ENCODE measurements at regions not wholly inside any gene's neighbourhood (a gene's known extent, or its start where the extent isn't known, plus 50 kb on each side); places are given as distances from the start of the nearest gene placed in this dataset.
"Not testable (repeated sequence)": the region's sequence is repeated elsewhere in the genome, so short reads cannot be mapped to it uniquely, and the experiment has no call there.

DNA sequence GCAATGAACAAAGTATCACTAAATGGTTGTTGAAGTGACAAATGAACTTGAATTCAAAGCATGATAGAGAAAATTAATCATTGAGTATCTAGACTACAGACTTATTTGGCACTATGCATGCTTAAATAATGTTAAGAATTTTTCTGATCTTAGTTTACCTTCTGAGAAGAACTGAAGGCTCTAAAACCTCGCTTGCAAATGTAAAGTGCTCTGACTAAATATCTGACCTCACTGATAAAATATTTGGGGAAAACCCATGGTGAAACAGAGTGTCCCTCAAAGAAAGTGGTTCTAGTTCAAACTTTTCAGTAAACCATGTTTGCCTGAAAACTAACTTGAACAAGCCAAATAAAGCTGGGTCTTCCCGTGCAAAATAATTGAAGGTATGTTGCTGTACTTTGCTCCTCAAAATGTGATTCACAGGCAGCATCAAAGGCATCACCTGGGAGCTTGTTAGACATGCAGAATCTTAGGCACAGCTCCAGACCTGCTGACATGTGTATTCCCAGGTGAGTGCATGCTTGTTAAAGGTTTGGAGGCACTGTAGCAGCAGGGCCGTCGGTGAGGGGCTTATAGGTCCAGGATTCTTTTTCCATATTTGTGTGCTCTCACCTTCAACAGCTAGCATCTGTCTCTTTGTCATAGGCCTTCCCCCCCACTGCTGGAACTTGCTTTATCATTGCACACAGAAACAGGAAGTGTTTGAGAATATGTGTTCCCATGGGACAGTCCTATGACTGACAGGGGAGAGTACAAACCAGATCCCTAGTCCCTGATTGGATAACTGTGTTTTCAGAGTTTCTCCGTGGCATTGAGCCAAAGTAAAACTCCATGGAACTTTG lies 524.2 kb upstream of the LMCD1 start:
- intact Hi-C loops (cut with DNase I): no loop called here
- no peak for DNase-seq (ENCODE audit: low spot score)

DNA sequence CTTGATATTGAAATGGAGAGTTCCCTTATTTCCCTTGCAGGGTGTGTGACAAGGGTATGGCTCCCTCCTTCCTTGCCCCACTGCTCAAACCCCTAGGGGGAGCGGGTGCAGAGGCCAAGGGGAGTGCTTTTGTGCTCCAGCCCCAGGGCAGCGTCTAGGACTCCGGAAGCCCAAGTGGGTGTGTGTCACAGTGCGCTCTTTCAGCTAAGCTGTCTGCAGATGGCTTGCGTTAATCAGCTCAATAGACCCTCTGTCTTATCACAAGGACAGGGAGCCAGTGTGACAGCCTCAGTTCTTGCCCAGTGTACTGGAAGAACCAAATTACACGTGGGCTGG lies 523.6 kb upstream of the LMCD1 start:
- DNase-seq (ENCODE audit: low spot score): no peak
- intact Hi-C loops (cut with DNase I): no loop called here

DNA sequence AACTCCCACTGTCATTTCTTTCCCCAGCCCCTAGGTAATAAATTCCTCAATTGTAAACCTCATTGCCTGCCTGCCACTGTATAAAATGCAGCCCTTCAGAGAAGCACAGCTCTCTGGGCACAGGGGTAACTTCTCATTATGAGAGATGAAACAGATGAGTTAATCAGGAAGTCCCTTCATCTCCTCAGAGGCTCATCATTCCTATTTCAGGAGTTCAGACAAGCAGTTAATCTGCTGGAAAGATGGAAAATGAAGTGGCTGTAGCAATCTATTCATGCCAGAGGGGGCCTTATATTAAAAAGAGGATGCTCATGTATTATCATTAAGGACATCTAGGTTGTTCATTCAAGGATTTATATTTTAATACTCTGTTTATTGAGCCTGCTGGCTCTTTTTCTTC lies 519.5 kb upstream of the LMCD1 start:
- intact Hi-C loops (cut with DNase I): no loop called here

DNA sequence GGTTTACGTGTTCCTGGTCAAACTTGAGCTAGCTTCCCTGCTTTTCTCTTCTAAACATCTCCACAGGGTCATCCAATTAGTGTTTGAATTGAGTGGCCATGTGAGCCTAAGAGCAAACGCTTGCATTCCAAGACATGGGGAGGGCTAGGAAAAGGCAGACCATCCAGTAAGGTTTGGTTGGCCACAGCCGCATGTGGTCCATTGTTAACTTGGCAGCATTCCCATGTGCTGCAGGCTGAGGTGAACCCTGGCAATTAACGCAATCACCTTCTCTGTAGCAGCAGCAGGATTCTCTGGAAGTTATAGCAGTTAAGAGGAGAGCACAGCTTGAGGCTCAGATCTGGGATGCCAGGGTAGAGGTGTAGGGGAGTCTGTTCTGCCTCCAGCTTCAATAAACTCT lies 502.2 kb upstream of the LMCD1 start:
- no peak for DNase-seq (ENCODE audit: low spot score)
- intact Hi-C loops (cut with DNase I): no loop called here

More for the DNA sequence above, 519.5 kb upstream of the LMCD1 start:
- DNase-seq (ENCODE audit: low spot score): no peak

DNA sequence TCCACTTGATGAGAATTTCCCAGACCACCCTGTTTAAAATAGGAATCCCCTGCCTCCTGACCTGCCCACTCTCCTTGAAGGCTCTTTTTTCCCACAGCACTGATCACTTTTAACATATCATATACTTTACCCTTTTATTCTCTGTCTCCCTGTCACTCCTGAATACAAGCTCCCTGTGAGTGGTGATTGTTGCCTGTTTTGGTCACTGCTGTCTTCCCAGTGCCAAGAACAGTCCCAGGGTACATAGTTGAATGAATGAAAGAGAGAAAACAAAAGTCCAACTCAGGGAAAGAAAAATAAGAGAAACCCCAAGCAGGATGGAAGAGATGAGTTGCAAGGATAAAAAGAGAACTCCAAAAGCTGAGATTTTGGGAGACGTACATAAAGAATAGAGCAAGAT lies 500.3 kb upstream of the LMCD1 start:
- intact Hi-C loops (cut with DNase I): no loop called here
- no peak for DNase-seq (ENCODE audit: low spot score)

DNA sequence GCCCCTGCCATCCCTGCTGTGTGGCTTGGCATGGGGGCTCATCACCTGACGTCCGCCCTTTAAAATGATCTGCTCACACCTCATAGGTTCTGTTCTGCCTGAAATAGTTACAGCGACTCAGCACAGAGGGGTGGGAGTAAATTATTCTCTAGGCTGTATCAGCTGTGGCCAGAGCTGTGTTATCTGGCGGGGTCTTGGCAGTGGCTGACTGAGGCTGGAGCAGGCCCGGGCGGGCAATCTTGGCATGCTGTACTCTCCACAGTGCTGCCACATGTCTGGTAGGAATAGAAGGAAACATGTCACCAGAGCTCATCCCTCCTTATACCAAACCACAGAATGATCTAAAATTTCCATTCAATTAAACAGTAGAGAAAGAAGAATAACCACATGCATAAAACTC lies 499.9 kb upstream of the LMCD1 start:
- no peak for DNase-seq (ENCODE audit: low spot score)
- intact Hi-C loops (cut with DNase I): no loop called here

DNA sequence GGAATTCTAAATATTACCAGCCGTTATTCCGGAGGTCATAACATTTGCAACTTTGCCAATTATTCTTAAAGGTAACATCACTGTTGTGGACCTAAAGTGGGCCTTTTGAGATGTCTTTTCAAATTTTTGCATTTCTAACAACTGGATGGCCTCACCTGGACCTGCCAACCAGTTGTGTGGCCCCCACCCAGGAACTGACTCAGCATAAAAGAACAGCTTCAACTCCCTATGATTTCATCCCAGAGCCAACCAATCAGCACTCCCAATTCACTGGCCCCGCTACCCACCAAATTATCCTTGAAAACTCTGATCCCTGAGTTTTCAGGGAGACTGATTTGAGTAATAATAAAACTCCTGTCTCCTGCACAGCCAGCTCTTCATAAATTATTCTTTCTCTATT lies 489.7 kb upstream of the LMCD1 start:
- intact Hi-C loops (cut with DNase I): no loop called here
- no peak for DNase-seq (ENCODE audit: low spot score)

DNA sequence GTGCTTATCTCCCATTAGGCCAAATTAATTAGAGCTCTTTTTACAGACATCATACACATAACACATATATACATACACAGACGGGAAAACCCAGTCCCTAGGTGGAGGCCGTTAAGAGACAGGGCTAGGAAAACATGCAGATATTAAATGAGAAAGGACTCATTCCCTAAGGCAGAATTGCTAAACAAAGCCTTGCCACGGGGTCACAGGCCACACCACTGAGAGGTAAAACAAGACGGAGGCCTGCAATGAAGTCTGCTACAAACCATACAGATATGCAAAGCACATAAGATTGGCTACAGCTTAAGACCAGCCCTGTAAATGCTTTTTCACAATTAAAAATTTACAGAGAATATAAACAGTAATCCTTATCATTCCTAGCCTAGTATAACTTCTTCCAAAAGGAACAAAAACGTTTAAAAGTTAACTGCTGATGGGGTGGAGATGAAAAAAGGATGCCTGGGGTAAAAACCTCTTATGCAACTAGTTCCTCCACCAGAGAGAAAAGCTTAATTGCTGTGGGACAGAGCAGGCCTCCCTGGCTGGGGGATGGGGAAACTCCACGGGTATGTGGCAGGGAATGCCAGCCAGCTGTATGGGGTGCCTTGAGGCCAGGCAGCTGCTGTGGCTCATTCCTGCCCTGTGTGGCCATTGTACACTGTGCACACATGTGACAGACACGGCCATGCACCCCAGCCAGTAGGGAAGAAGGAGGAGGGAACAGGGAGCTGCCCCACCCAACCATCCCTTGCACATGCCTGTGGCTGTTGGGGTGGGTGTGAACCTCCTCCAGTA lies 481.4 kb upstream of the LMCD1 start:
- intact Hi-C loops (cut with DNase I): no loop called here
- DNase-seq (ENCODE audit: low spot score): no peak

DNA sequence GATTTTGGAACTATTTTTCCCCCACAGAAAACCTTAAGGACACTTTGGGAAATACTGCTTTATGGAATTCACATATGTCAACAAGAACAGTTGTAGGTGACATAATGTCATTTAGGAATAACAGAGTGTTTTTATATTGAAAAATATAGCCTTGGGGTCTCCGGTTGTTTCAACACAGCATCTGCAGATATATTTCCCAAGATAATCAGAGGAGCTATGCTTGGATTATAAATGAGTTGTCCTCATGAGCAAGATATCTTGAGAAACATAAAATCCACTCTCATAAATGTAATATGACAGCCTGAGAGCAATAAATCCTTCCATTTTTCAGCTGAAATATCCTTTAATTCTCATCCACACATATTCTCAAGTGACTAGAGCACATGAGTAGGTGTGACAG lies 473.7 kb upstream of the LMCD1 start:
- DNase-seq (ENCODE audit: low spot score): no peak
- intact Hi-C loops (cut with DNase I): no loop called here

DNA sequence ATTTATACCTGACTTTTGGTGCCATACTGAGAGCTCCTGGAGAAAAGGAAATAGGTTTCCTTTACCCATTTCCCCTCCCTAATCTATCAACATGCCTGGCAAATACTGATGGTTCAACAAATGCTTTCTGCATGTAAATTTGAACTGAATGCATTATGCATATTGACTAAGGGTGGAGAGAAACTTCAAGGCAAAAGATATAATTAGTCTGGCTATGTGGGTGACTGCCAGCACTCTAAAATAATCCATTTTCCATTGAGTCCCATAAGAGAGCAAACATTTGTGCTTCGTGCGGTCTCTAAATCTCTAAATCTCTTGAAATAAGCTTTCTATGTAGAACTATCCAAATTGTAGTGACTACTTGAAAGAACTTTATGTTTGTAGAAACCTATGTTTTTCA lies 451.3 kb upstream of the LMCD1 start:
- intact Hi-C loops (cut with DNase I): loop anchor here in 1 of 2 donors (5.0 kb wide), 1 partner anchor 458 kb away; no protein-coding TSS in a partner anchor

DNA sequence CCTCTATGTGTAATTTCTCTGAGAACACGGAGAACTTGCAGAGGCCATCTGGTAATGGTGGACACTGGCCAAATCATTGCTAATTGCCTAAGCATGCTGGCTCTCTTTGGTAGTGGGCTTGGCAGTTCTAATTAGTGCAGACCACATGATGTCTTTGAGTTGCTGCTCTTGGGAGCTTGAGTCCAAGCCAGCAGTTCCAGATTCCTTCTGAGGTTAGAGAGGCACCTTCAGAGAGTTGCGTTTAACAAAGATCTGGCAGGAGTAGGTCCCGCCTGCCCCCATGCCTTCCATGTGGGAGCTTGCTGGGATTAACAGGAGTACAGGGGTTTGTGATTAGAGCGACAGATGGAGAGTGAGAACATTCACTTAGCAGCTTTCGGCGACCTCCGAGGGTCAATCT lies 449.0 kb upstream of the LMCD1 start:
- peak; percentile 25 for DNase-seq (ENCODE audit: low spot score)

More for the DNA sequence above, 451.3 kb upstream of the LMCD1 start:
- DNase-seq (ENCODE audit: low spot score): no peak

DNA sequence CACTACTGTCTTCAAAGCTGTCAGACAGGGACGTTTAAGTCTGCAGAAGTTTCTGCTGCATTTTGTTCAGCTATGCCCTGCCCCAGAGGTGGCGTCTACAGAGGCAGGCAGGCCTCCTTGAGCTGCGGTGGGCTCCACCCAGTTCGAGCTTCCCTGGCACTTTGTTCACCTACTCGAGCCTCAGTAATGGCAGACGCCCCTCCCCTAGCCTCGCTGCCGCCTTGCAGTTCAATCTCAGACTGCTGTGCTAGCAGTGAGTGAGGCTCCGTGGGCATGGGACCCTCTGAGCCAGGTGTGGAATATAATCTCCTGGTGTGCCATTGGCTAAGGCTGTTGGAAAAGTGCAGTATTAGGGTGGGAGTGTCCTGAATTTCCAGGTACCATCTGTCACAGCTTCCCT lies 433.5 kb upstream of the LMCD1 start:
- DNase-seq (ENCODE audit: low spot score); intact Hi-C loops (cut with DNase I): not testable (repeated sequence)

More for the DNA sequence above, 449.0 kb upstream of the LMCD1 start:
- intact Hi-C loops (cut with DNase I): loop anchor here in 1 of 2 donors (5.0 kb wide), 1 partner anchor 460 kb away; no protein-coding TSS in a partner anchor

DNA sequence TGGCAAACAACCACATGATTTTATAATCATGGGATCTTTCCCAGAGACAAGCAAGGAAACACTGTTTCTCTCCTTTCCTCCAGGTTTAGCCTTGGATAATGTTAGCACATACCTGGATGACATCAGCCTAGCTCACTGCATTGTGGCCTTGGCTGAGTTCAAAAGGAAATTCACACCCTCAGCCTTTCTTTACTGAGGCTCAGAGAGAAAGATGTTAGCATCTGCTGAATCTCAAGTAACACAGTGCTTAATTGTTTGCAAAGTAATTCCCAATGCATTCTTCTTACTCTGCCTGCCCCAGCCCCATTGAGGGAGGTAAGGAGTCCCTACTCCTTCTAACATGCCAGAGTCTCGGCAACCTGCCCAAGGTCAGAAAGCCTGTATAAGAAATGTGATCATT lies 432.2 kb upstream of the LMCD1 start:
- DNase-seq (ENCODE audit: low spot score): no peak
- intact Hi-C loops (cut with DNase I): no loop called here

DNA sequence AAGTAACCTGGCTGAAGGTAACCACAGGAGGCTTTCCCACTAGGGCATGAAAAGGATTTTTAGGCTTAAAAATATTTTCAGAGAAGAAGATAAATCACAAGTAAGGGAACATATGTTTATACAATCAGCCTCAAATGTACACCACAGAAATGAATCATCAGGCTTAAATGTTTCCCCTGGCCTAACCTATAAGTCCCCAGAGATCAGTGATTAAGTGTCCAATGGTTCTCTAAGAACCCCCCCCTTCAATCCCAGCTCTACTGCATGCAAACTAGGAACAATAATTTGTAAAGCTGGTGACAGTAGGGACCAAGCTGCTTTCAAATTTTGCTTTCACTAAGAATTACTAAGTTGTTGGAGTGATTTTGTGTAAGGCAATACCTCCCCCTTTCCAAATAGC lies 431.6 kb upstream of the LMCD1 start:
- no peak for DNase-seq (ENCODE audit: low spot score)

DNA sequence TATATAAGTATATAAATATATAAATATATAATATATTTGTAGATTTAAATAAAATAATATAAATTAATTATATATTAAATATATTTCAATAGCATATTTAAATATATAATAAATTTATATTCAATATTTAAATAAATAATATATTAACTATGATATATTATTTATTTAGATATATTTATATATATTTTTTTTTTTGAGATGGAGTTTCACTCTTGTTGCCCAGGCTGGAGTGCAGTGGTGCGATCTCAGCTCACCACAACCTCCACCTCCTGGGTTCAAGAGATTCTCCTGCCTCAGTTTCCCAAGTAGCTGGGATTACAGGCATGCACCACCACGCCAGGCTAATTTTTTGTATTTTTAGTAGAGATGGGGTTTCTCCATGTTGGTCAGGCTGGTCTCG lies 426.9 kb upstream of the LMCD1 start:
- DNase-seq (ENCODE audit: low spot score); intact Hi-C loops (cut with DNase I): not testable (repeated sequence)

More for the DNA sequence above, 431.6 kb upstream of the LMCD1 start:
- intact Hi-C loops (cut with DNase I): no loop called here

DNA sequence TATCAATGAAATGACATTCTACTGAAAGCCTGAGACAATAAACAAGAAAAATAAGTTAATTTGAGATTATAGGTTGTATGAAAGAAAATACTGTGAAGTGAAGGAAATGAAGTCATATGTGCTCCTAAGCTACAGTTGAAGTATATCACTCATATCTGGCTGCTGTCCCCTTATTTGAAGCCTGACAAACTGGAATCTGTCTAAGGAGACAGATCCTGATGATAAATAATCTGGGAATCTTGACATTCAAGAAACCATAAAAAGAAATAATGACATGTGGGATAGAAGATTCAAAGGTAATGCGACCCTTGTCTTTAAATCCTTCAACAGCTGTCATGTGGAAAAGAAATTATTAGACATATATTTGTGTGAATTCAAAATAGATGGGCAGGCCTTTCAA lies 424.5 kb upstream of the LMCD1 start:
- DNase-seq (ENCODE audit: low spot score): no peak
- intact Hi-C loops (cut with DNase I): no loop called here

DNA sequence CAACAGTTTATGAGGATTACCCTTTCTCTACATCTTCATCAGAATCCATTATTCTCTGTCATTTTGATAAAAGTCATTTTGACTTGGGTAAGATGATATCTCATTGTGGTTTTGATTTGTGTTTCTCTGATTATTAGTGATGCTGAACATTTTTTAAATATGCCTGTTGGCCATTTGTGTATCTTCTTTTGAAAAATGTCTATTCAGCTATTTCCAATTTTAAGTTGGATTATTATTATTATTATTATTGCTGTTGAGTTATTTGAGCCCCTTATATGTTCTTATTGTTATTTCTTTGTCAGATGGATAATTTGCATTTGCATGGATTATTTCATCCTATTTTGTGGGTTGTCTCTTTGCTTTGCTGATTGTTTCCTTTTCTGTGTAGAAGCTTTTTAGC lies 421.2 kb upstream of the LMCD1 start:
- DNase-seq (ENCODE audit: low spot score): no peak
- intact Hi-C loops (cut with DNase I): no loop called here

DNA sequence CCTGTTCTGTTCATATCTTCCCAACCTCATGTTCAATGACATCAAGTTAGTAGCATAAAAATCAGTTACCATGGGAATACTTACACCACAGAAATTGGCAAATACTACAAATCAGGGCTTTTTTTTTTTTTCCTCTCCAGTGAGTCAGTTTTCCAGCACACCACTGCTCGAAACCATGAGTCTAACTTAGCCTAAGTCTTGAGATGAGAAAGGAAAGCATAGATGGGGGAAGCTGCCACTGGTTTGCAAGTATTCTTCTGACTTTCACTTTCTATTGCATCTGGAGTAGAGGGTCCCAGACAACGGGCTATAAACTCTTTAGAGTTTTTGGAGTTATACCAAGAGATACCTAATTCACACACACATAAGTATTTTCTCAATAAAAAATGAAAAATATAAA lies 416.1 kb upstream of the LMCD1 start:
- intact Hi-C loops (cut with DNase I): no loop called here
- no peak for DNase-seq (ENCODE audit: low spot score)

DNA sequence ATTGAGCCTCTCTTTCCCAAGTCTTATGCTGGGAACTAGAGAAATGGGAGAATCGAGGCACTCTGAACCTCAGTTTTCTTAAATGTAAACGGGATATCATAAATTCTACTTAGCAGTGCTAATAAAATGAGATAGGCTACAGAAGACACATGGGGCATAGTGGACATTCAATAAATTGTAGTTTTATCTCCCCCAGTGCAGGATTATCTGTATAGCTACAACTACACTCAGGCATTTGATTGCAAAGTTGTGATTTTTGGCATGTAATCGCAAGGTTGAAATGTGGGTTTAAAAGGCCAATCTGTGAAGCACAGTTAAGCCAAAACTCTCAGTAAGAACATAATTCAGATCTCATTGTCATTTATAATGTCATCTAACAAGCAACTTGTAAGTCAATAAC lies 413.7 kb upstream of the LMCD1 start:
- intact Hi-C loops (cut with DNase I): no loop called here
- no peak for DNase-seq (ENCODE audit: low spot score)

DNA sequence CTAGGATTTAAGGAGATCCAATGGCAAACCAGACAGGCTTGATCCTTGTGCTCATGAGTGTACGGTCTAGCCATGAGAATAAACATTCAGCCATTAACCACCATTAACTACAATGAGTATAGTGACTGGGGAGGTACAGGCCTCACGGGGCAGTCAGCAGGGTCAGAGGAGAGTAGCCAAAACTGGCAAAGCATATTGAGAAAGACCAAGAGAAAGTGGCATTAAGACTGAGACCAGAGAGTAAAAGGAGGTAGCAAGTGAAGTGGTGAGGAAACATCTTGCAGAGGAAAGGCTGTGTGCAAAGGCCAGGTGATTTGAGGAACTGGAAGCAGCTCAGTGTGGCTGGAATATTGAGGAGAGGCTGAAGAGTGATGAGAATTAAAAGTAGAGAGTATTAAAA lies 407.2 kb upstream of the LMCD1 start:
- no peak for DNase-seq (ENCODE audit: low spot score)
- intact Hi-C loops (cut with DNase I): no loop called here

DNA sequence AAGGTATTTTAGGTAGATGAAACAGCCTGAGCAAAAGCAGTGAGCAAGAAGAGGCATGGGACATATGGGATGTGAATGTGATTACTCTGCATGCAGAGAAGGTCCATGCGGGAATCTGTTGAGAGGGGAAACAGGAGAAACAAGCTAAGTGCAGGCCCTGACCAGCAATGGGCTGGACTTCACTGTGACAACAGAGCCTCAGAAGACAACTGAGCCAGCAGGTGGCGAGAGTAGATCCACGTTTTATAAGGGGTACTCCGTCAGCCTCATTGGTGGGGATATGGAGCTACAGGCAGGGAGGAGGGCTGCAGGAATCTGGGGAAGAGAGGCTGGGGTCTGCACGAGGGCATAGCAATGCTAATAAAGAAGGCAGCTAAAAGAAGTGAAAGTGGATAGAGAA lies 405.9 kb upstream of the LMCD1 start:
- intact Hi-C loops (cut with DNase I): no loop called here
- no peak for DNase-seq (ENCODE audit: low spot score)
